ENCODE measurements at regions not wholly inside any gene's neighbourhood (a gene's known extent, or its start where the extent isn't known, plus 50 kb on each side); places are given as distances from the start of the nearest gene placed in this dataset.

- H3K4me3 ChIP-seq (ENCODE audit: low read depth, low read length), result no peak overlapping the region
- TF ChIP-seq CTCF (IDR thresholded peaks at IDR 0.05; ENCODE audit: borderline replicate concordance, insufficient read depth, low read depth, low read length), result no peak
Measured at GRCh38 chr3:193085655-193086054, 155.4 kb upstream of the PLAAT1 start.

- no peak for TF ChIP-seq CTCF (IDR thresholded peaks at IDR 0.05; ENCODE audit: borderline replicate concordance, insufficient read depth, low read depth, low read length)
- no peak overlapping the region for H3K4me3 ChIP-seq (ENCODE audit: low read depth, low read length)
Measured at GRCh38 chr3:193086681-193087080, 154.3 kb upstream of the PLAAT1 start.

- no peak for TF ChIP-seq CTCF (IDR thresholded peaks at IDR 0.05; ENCODE audit: borderline replicate concordance, insufficient read depth, low read depth, low read length)
- H3K4me3 ChIP-seq (ENCODE audit: low read depth, low read length), result no peak overlapping the region
Measured at GRCh38 chr3:193087336-193087735, 153.7 kb upstream of the PLAAT1 start.

GRCh38 chr3:193095366-193095765, 145.7 kb upstream of the PLAAT1 start:
- H3K4me3 ChIP-seq (ENCODE audit: low read depth, low read length), result no peak overlapping the region
- no peak for TF ChIP-seq CTCF (IDR thresholded peaks at IDR 0.05; ENCODE audit: borderline replicate concordance, insufficient read depth, low read depth, low read length)

- no peak overlapping the region for H3K4me3 ChIP-seq (ENCODE audit: low read depth, low read length)
- TF ChIP-seq CTCF (IDR thresholded peaks at IDR 0.05; ENCODE audit: borderline replicate concordance, insufficient read depth, low read depth, low read length), result no peak
Measured at GRCh38 chr3:193096076-193096475, 144.9 kb upstream of the PLAAT1 start.

GRCh38 chr3:193114431-193115340, 126.3 kb upstream of the PLAAT1 start:
- TF ChIP-seq CTCF (IDR thresholded peaks at IDR 0.05; ENCODE audit: borderline replicate concordance, insufficient read depth, low read depth, low read length), result no peak
- H3K4me3 ChIP-seq (ENCODE audit: low read depth, low read length), result no peak overlapping the region

- no peak for TF ChIP-seq CTCF (IDR thresholded peaks at IDR 0.05; ENCODE audit: borderline replicate concordance, insufficient read depth, low read depth, low read length)
- no peak overlapping the region for H3K4me3 ChIP-seq (ENCODE audit: low read depth, low read length)
Measured at GRCh38 chr3:193116871-193117270, 124.2 kb upstream of the PLAAT1 start.
